Liver (tissue), 8 donors: ENCODE measurements at regions not wholly inside any gene's neighbourhood (a gene's known extent, or its start where the extent isn't known, plus 50 kb on each side); places are given as distances from the start of the nearest gene placed in this dataset.

Source experiments
- DNase-seq: peaks from one replicate; pipeline ENCODE4 v3.0.0-alpha.2; 2017; ENCODE audit warnings: low spot score
- H3K27ac ChIP-seq, 2 donors: one replicate each; pipeline ENCODE4 v1.7.0; 2013; ENCODE audit warnings: inconsistent platforms in 2 of 2, low read length in 2 of 2, control low read depth in 1 of 2, low read depth in 1 of 2, mild to moderate bottlenecking in 1 of 2
- H3K27me3 ChIP-seq, 4 donors: one replicate each; pipeline versions ENCODE4 v1.6.1 to v1.7.0; 2013; ENCODE audit warnings: low read length in 3 of 4, inconsistent platforms in 1 of 4, mild to moderate bottlenecking in 1 of 4, moderate library complexity in 1 of 4; ENCODE audit not compliant: control insufficient read depth in 4 of 4, insufficient read depth in 4 of 4
- H3K36me3 ChIP-seq, 4 donors: one replicate each; pipeline versions ENCODE4 v1.6.1 to v1.7.0; 2013; ENCODE audit warnings: low read length in 3 of 4, mild to moderate bottlenecking in 3 of 4, low read depth in 1 of 4, moderate library complexity in 1 of 4; ENCODE audit not compliant: control insufficient read depth in 4 of 4, insufficient read depth in 3 of 4
- H3K4me1 ChIP-seq, 4 donors: one replicate each; pipeline versions ENCODE4 v1.6.1 to v1.7.0; 2013; ENCODE audit warnings: low read length in 3 of 4, mild to moderate bottlenecking in 3 of 4, moderate library complexity in 1 of 4; ENCODE audit not compliant: control insufficient read depth in 4 of 4, insufficient read depth in 4 of 4
- H3K4me3 ChIP-seq, 3 donors: one replicate each; pipeline versions ENCODE4 v1.6.1 to v1.7.0; 2013; ENCODE audit warnings: low read length in 3 of 3, control low read depth in 1 of 3, low read depth in 1 of 3, mild to moderate bottlenecking in 1 of 3
- H3K9ac ChIP-seq, 2 donors: one replicate each; pipeline ENCODE4 v1.7.0; 2013; ENCODE audit warnings: low read length in 2 of 2, mild to moderate bottlenecking in 2 of 2, moderate library complexity in 2 of 2, control low read depth in 1 of 2, low read depth in 1 of 2
- H3K9me3 ChIP-seq, 4 donors: one replicate each; pipeline versions ENCODE4 v1.6.1 to v1.7.0; 2013; ENCODE audit warnings: low read length in 3 of 4; ENCODE audit not compliant: control insufficient read depth in 4 of 4
- ATF3 ChIP-seq: IDR thresholded peaks from 2 replicates; pipeline ENCODE4 v1.6.1; 2016; ENCODE audit warnings: antibody characterized with exemption
- CTCF ChIP-seq: fragments of 150-350 bp; IDR thresholded peaks from 2 replicates; pipeline ENCODE4 v1.5.1; 2017; ENCODE audit warnings: improper control_type of control experiment, low read depth, low read length; ENCODE audit not compliant: missing input control
- EGR1 ChIP-seq, 2 donors: IDR thresholded peaks; 2 replicates each; pipeline ENCODE4 v1.6.1; 2016 to 2018; ENCODE audit warnings: antibody characterized with exemption in 2 of 2, low read depth in 2 of 2
- FOXA1 ChIP-seq: IDR thresholded peaks from 2 replicates; pipeline ENCODE4 v1.6.1; 2016; ENCODE audit warnings: antibody characterized with exemption
- FOXA2 ChIP-seq: IDR thresholded peaks from 2 replicates; pipeline ENCODE4 v1.6.1; 2016; ENCODE audit warnings: antibody characterized with exemption
- GABPA ChIP-seq, 2 donors: IDR thresholded peaks in 1 of 2; conservative IDR thresholded peaks in 1 of 2; 2 replicates each; pipeline ENCODE4 v1.6.1; 2016; ENCODE audit warnings: antibody characterized with exemption in 2 of 2, mild to moderate bottlenecking in 1 of 2, moderate library complexity in 1 of 2
- HNF4A ChIP-seq, 2 donors: conservative IDR thresholded peaks; 2 replicates each; pipeline ENCODE4 v1.6.1; 2016; ENCODE audit warnings: antibody characterized with exemption in 2 of 2, mild to moderate bottlenecking in 2 of 2
- HNF4G ChIP-seq: IDR thresholded peaks from 2 replicates; pipeline ENCODE4 v1.6.1; 2016; ENCODE audit warnings: antibody characterized with exemption
- JUND ChIP-seq, 2 donors: IDR thresholded peaks; 2 replicates each; pipeline ENCODE4 v1.6.1; 2016; ENCODE audit warnings: antibody characterized with exemption in 2 of 2
- NR2F2 ChIP-seq: IDR thresholded peaks from 2 replicates; pipeline ENCODE4 v1.6.1; 2016; ENCODE audit warnings: antibody characterized with exemption
- RAD21 ChIP-seq, 2 donors: IDR thresholded peaks; 2 replicates each; pipeline ENCODE4 v1.6.1; 2016; ENCODE audit warnings: antibody characterized with exemption in 2 of 2, mild to moderate bottlenecking in 2 of 2
- REST ChIP-seq: IDR thresholded peaks from 2 replicates; pipeline ENCODE4 v1.6.1; 2016; ENCODE audit warnings: antibody characterized with exemption, mild to moderate bottlenecking
- RXRA ChIP-seq, 2 donors: IDR thresholded peaks; 2 replicates each; pipeline ENCODE4 v1.6.1; 2017 to 2018; ENCODE audit warnings: antibody characterized with exemption in 2 of 2, mild to moderate bottlenecking in 1 of 2
- TAF1 ChIP-seq: conservative IDR thresholded peaks from 2 replicates; pipeline ENCODE4 v1.6.1; 2016; ENCODE audit warnings: antibody characterized with exemption, mild to moderate bottlenecking
- YY1 ChIP-seq: IDR thresholded peaks from 2 replicates; pipeline ENCODE4 v1.6.1; 2016; ENCODE audit warnings: antibody characterized with exemption, mild to moderate bottlenecking
- WGBS: extraction: QIAGEN DNeasy Blood & Tissue Kit; methylation state at CpG from one replicate; pipeline ENCODE4 v1.1.7; 2013; 5-methylcytosine and 5-hydroxymethylcytosine counted together
- donor health status: healthy.
- donor health status: healthy.
- donor health status: healthy.
- donor health status: healthy.
- donor health status: healthy.

GRCh38 chr15:27623560-27624305 is 475.4 kb downstream of the OCA2 start:
- Histone ChIP-seq H3K9ac (no peak overlapping the region), H3K36me3 (no peaks in the 10 kb centered on the region), H3K27me3 (peaks cover 0 to 8% (median 0%) of the 10 kb centered on the region in 4 donors), H3K4me1 (no peaks in the 10 kb centered on the region), H3K4me3 (no peak overlapping the region), H3K27ac (no peak overlapping the region), H3K9me3 (peaks cover 0 to 5% (median 0%) of the 10 kb centered on the region in 4 donors)
- TF ChIP-seq HNF4G (no peak), TAF1 (no peak), NR2F2 (no peak), RXRA (IDR thresholded peaks at IDR 0.05) (no peak), ATF3 (no peak), REST (no peak), CTCF (no peak), JUND (IDR thresholded peaks at IDR 0.05) (no peak), HNF4A (conservative IDR thresholded peaks at IDR 0.05) (no peak), FOXA1 (no peak), RAD21 (IDR thresholded peaks at IDR 0.05) (no peak), YY1 (no peak), EGR1 (IDR thresholded peaks at IDR 0.05; ENCODE audit: low read depth in 2 of 2) (no peak)
- 74% methylated on average over 9 of the region's 9 CpGs for WGBS
- DNase-seq: no peak

- 62% methylated on average over 10 of the region's 10 CpGs for WGBS
- Histone ChIP-seq H3K9me3 (peaks cover 0 to 5% (median 0%) of the 10 kb centered on the region in 4 donors), H3K27me3 (peaks cover 0 to 8% (median 0%) of the 10 kb centered on the region in 4 donors), H3K36me3 (no peaks in the 10 kb centered on the region), H3K4me1 (no peaks in the 10 kb centered on the region), H3K27ac (no peak overlapping the region), H3K9ac (no peak overlapping the region), H3K4me3 (no peak overlapping the region)
- TF ChIP-seq FOXA2: no peak
- TF ChIP-seq GABPA (IDR thresholded peaks at IDR 0.05 in 1 of 2, conservative IDR thresholded peaks at IDR 0.05 in 1 of 2): no peak
- TF ChIP-seq FOXA1: no peak
- TF ChIP-seq EGR1 (IDR thresholded peaks at IDR 0.05; ENCODE audit: low read depth in 2 of 2): no peak
- no peak for TF ChIP-seq TAF1
- DNase-seq: no peak
Observed at GRCh38 chr15:27623149-27623548, 476.0 kb downstream of the OCA2 start.
